ENCODE measurements at regions not wholly inside any gene's neighbourhood (a gene's known extent, or its start where the extent isn't known, plus 50 kb on each side); places are given as distances from the start of the nearest gene placed in this dataset.

DNA sequence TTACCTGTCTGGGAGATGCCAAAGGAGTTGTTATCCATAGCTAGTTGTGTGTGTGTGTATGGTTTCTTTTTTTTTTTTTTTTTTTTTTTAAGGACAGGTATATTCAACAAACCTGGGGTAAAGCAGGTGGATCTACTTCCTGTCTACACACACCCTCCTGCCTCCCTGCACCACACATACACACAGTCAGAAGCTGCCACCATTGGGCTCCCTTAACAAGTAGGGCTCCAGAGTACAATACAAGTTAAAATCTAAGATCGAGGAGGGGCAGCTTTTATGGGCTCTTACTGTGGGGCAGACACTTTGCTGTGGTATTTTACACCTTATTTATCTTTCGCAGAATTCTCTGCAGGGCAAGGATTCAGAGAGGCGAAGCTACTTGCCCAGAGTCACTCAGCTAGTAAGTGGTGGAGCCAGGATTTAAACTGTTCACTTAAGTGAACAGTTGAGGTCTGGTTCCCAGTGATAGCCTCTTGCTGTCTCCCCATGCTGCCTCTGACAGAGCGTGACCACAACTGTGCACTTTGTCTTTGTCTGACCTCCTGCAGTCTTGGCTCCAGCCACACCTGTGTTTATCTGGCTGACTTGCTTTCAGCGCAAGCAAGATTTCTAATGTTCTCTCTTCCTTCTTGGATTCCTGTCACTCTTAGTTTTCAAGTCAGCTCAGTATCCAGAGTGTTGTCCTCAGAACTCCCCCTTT lies 135.0 kb downstream of the CSNK2A3 start:
- ChIA-PET RAD21 (ENCODE audit: low non-redundant PET in 1 of 2, low total read pairs in 2 of 2, uncharacterized antibody in 2 of 2, unreplicated experiment in 2 of 2) (no interaction called here), POLR2A (no interaction called here)

DNA sequence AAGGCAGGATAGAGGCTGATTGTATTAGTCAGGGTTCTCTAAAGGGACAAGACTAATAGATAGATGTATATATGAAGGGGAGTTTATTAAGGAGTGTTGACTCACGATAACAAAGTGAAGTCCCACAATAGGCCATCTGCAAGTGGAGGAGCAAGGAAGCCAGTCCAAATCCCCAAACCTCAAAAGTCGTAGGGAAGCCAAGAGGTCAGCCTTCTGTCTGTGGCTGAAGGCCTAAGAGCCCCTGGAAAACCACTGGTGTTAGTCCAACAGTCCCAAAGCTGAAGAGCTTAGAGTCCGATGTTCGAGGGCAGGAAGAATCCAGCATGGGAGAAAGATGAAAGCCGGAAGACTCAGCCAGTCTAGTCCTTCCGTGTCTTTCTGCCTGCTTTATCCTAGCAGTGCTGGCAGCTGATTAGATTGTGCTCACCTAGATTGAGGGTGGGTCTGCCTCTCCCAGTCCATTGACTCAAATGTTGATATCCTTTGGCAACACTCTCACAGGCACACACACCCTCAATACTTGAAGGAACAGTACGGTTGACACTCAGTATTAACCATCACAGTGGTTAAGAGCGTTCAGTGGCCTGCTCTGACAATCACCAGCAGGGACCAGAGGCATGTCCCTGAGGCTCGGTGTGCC lies 135.6 kb downstream of the CSNK2A3 start:
- no peaks in the 10 kb centered on the region for H3K79me2 ChIP-seq (ENCODE audit: insufficient read depth, low read length)
- no peaks in the 10 kb centered on the region for H3K36me3 ChIP-seq (ENCODE audit: control insufficient read depth in 1 of 2, insufficient read depth in 2 of 2, low read length in 2 of 2)
- CTCF ChIA-PET, result no interaction called here
- POLR2A ChIA-PET, result no interaction called here
- RAD21 ChIA-PET (ENCODE audit: low non-redundant PET in 1 of 2, low total read pairs in 2 of 2, uncharacterized antibody in 2 of 2, unreplicated experiment in 2 of 2), result no interaction called here
- no peaks in the 10 kb centered on the region for H3K9me3 ChIP-seq (ENCODE audit: control insufficient read depth in 1 of 2, insufficient read depth in 1 of 2, low read depth in 1 of 2, low read length in 2 of 2)
- H3K27me3 ChIP-seq (ENCODE audit: insufficient read depth, low read length), result no peaks in the 10 kb centered on the region; the same call in 1 of the 2 replicates
- no peaks in the 10 kb centered on the region for H3K9me2 ChIP-seq (ENCODE audit: insufficient read depth)
- H2AFZ ChIP-seq (ENCODE audit: low read depth, low read length, poor library complexity, severe bottlenecking), result no peak overlapping the region
- DNase-seq (ENCODE audit: low read depth, low spot score) (no peak), ATAC-seq (no peak)
- no peak overlapping the region for H3K4me3 ChIP-seq (replicated peaks in 1 of 2; ENCODE audit: low read depth in 1 of 2, low read length in 2 of 2)
- H4K20me1 ChIP-seq (ENCODE audit: insufficient read depth), result no peaks in the 10 kb centered on the region
- H3K4me1 ChIP-seq (ENCODE audit: control insufficient read depth in 1 of 2, insufficient read depth in 2 of 2, low read length in 2 of 2), result no peaks in the 10 kb centered on the region
- no peak overlapping the region for H3K27ac ChIP-seq (ENCODE audit: low read depth, low read length)
- intact Hi-C loops (cut with micrococcal nuclease), result no loop called here
- H3K9ac ChIP-seq (ENCODE audit: low read length), result no peak overlapping the region
- no TSS peak for BruUV-seq (replicated peaks)
- H3K4me2 ChIP-seq (ENCODE audit: low read length), result no peak overlapping the region
- no peak for TF ChIP-seq SRF (IDR thresholded peaks at IDR 0.05; ENCODE audit: low read depth)
- no peak for TF ChIP-seq FOSL1 (IDR thresholded peaks at IDR 0.05; ENCODE audit: low read depth)
- no peak for TF ChIP-seq EZH2 (IDR thresholded peaks at IDR 0.05)
- TF ChIP-seq CEBPB (IDR thresholded peaks at IDR 0.05; ENCODE audit: low read depth), result no peak
- TF ChIP-seq YY1 (IDR thresholded peaks at IDR 0.05; ENCODE audit: extremely low read depth, insufficient replicate concordance, low read depth, low read length), result no peak
- TF ChIP-seq, protein P1, sequence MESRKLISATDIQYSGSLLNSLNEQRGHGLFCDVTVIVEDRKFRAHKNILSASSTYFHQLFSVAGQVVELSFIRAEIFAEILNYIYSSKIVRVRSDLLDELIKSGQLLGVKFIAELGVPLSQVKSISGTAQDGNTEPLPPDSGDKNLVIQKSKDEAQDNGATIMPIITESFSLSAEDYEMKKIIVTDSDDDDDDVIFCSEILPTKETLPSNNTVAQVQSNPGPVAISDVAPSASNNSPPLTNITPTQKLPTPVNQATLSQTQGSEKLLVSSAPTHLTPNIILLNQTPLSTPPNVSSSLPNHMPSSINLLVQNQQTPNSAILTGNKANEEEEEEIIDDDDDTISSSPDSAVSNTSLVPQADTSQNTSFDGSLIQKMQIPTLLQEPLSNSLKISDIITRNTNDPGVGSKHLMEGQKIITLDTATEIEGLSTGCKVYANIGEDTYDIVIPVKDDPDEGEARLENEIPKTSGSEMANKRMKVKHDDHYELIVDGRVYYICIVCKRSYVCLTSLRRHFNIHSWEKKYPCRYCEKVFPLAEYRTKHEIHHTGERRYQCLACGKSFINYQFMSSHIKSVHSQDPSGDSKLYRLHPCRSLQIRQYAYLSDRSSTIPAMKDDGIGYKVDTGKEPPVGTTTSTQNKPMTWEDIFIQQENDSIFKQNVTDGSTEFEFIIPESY (IDR thresholded peaks at IDR 0.05; ENCODE audit: extremely low read depth, insufficient replicate concordance, low read length), result no peak
- no peak for TF ChIP-seq POLR2AphosphoS5 (IDR thresholded peaks at IDR 0.05; ENCODE audit: low read depth, low read length)
- TF ChIP-seq, protein P2, sequence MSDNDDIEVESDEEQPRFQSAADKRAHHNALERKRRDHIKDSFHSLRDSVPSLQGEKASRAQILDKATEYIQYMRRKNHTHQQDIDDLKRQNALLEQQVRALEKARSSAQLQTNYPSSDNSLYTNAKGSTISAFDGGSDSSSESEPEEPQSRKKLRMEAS (IDR thresholded peaks at IDR 0.05), result no peak
- TF ChIP-seq CBX3 (IDR thresholded peaks at IDR 0.05; ENCODE audit: low read depth), result no peak
- TF ChIP-seq ZFX (IDR thresholded peaks at IDR 0.05), result no peak
- no peak for TF ChIP-seq SIN3A (IDR thresholded peaks at IDR 0.05; ENCODE audit: low read depth)
- no peak for TF ChIP-seq EZH2phosphoT487 (IDR thresholded peaks at IDR 0.05; ENCODE audit: borderline replicate concordance)
- TF ChIP-seq, protein P3, sequence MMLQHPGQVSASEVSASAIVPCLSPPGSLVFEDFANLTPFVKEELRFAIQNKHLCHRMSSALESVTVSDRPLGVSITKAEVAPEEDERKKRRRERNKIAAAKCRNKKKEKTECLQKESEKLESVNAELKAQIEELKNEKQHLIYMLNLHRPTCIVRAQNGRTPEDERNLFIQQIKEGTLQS (IDR thresholded peaks at IDR 0.05), result no peak

More for the DNA sequence above, 135.0 kb downstream of the CSNK2A3 start:
- no peaks in the 10 kb centered on the region for H3K9me3 ChIP-seq (ENCODE audit: control insufficient read depth in 1 of 2, insufficient read depth in 1 of 2, low read depth in 1 of 2, low read length in 2 of 2)
- H3K4me1 ChIP-seq (ENCODE audit: control insufficient read depth in 1 of 2, insufficient read depth in 2 of 2, low read length in 2 of 2), result no peaks in the 10 kb centered on the region
- no peak overlapping the region for H3K4me3 ChIP-seq (replicated peaks in 1 of 2; ENCODE audit: low read depth in 1 of 2, low read length in 2 of 2)
- BruUV-seq (replicated peaks), result no TSS peak
- no peaks in the 10 kb centered on the region; the same call in 1 of the 2 replicates for H3K27me3 ChIP-seq (ENCODE audit: insufficient read depth, low read length)
- no peak overlapping the region for H3K4me2 ChIP-seq (ENCODE audit: low read length)
- no peaks in the 10 kb centered on the region for H3K36me3 ChIP-seq (ENCODE audit: control insufficient read depth in 1 of 2, insufficient read depth in 2 of 2, low read length in 2 of 2)
- ATAC-seq, result no peak
- no peak overlapping the region for H3K9ac ChIP-seq (ENCODE audit: low read length)
- no peaks in the 10 kb centered on the region for H3K79me2 ChIP-seq (ENCODE audit: insufficient read depth, low read length)
- H3K27ac ChIP-seq (ENCODE audit: low read depth, low read length), result no peak overlapping the region
- no peaks in the 10 kb centered on the region for H3K9me2 ChIP-seq (ENCODE audit: insufficient read depth)
- CTCF ChIA-PET, result no interaction called here
- no peak overlapping the region for H2AFZ ChIP-seq (ENCODE audit: low read depth, low read length, poor library complexity, severe bottlenecking)
- TF ChIP-seq CBX3 (IDR thresholded peaks at IDR 0.05; ENCODE audit: low read depth), result no peak
- TF ChIP-seq, protein P1 (IDR thresholded peaks at IDR 0.05; ENCODE audit: extremely low read depth, insufficient replicate concordance, low read length), result no peak
- TF ChIP-seq CEBPB (IDR thresholded peaks at IDR 0.05; ENCODE audit: low read depth), result no peak
- no peak for TF ChIP-seq SP1 (IDR thresholded peaks at IDR 0.05; ENCODE audit: low read depth)
- H4K20me1 ChIP-seq (ENCODE audit: insufficient read depth), result no peaks in the 10 kb centered on the region
- DNase-seq (ENCODE audit: low read depth, low spot score), result no peak
- intact Hi-C loops (cut with micrococcal nuclease), result no loop called here

Measured in HCT116 (cell line).